Tibial artery (tissue), 4 donors: ENCODE measurements at regions not wholly inside any gene's neighbourhood (a gene's known extent, or its start where the extent isn't known, plus 50 kb on each side); places are given as distances from the start of the nearest gene placed in this dataset.
"Not testable (repeated sequence)": the region's sequence is repeated elsewhere in the genome, so short reads cannot be mapped to it uniquely, and the experiment has no call there.

Source experiments
- DNase-seq, 2 donors: peaks; one replicate each; pipeline ENCODE4 v3.0.0-alpha.2; 2019
- H3K27ac ChIP-seq, 2 donors: fragments of 200-600 bp; sonication (generic) in 1 of 2; 1 replicate in 1 of 2; 2 replicates in 1 of 2; pipeline ENCODE4 v1.5.1; 2018 to 2019; ENCODE audit warnings: mild to moderate bottlenecking in 1 of 2
- H3K27me3 ChIP-seq, 2 donors: fragments of 200-600 bp; sonication (generic) in 1 of 2; one replicate each; pipeline versions ENCODE4 v1.5.1 to v1.6.0; 2016 to 2019
- H3K36me3 ChIP-seq, 3 donors: fragments of 200-600 bp; sonication (generic) in 2 of 3; one replicate each; pipeline ENCODE4 v1.5.1; 2016 to 2019; ENCODE audit warnings: mild to moderate bottlenecking in 2 of 3
- H3K4me1 ChIP-seq, 4 donors: fragments of 200-600 bp; sonication (generic) in 2 of 4; 1 replicate in 3 of 4; 2 replicates in 1 of 4; pipeline ENCODE4 v1.5.1; 2016 to 2019
- H3K4me3 ChIP-seq, 2 donors: fragments of 200-600 bp; sonication (generic) in 1 of 2; 1 replicate in 1 of 2; 2 replicates in 1 of 2; pipeline ENCODE4 v1.5.1; 2018 to 2019; ENCODE audit warnings: mild to moderate bottlenecking in 2 of 2
- H3K9me3 ChIP-seq, 3 donors: fragments of 200-600 bp; sonication (generic) in 1 of 3; one replicate each; pipeline ENCODE4 v1.5.1; 2016 to 2019
- intact Hi-C: fragments of 100-400 bp; cut with DNase I; formaldehyde crosslinking; loops from one replicate; pipeline ENCODE4 v1.15.0; 2023; ENCODE audit warnings: low total_unique reads
- TF ChIP-seq, protein P1 (sequence below), 2 experiments: fragments of 200-600 bp in 1 of 2; fragments of 450-650 bp in 1 of 2; IDR thresholded peaks; one replicate each; pipeline ENCODE4 v1.5.1; 2017 to 2019; ENCODE audit warnings: antibody characterized with exemption in 2 of 2, mild to moderate bottlenecking in 1 of 2, moderate library complexity in 1 of 2

GRCh38 chr3:26084629-26085028 is 294.7 kb downstream of the OXSM start:
- no peak overlapping the region for H3K4me3 ChIP-seq
- no peaks in the 10 kb centered on the region for H3K36me3 ChIP-seq
- H3K27me3 ChIP-seq, result no peaks in the 10 kb centered on the region
- DNase-seq, result no peak
- no peak overlapping the region for H3K27ac ChIP-seq
- intact Hi-C loops, result no loop called here
- peaks cover 0 to 4% (median 0%) of the 10 kb centered on the region in 3 donors for H3K9me3 ChIP-seq
- TF ChIP-seq, protein P1, sequence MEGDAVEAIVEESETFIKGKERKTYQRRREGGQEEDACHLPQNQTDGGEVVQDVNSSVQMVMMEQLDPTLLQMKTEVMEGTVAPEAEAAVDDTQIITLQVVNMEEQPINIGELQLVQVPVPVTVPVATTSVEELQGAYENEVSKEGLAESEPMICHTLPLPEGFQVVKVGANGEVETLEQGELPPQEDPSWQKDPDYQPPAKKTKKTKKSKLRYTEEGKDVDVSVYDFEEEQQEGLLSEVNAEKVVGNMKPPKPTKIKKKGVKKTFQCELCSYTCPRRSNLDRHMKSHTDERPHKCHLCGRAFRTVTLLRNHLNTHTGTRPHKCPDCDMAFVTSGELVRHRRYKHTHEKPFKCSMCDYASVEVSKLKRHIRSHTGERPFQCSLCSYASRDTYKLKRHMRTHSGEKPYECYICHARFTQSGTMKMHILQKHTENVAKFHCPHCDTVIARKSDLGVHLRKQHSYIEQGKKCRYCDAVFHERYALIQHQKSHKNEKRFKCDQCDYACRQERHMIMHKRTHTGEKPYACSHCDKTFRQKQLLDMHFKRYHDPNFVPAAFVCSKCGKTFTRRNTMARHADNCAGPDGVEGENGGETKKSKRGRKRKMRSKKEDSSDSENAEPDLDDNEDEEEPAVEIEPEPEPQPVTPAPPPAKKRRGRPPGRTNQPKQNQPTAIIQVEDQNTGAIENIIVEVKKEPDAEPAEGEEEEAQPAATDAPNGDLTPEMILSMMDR (IDR thresholded peaks at IDR 0.05), result no peak
- H3K4me1 ChIP-seq, result no peaks in the 10 kb centered on the region

DNA sequence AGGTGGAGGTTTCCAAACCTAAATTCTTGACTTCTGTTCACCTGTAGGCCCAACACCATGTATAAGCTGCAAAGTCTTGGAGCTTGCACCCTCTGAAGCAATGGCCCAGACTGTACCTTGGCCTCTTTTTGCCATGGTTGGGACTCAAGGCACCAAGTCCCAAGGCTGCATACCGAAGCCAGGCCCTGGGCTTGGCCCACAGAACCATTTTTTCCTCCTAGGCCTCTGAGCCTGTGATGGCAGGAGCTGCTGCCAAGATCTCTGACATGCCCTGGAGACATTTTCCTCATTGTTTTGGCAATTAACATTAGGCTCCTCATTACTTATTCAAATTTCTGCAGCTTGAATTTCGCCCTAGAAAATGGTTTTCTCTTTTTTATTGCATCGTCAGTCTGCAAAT is 297.9 kb downstream of the OXSM start:
- H3K4me1 ChIP-seq, result peaks cover 0 to 9% (median 2%) of the 10 kb centered on the region in 4 donors
- TF ChIP-seq, protein P1 (IDR thresholded peaks at IDR 0.05), result no peak
- intact Hi-C loops, result no loop called here

DNA sequence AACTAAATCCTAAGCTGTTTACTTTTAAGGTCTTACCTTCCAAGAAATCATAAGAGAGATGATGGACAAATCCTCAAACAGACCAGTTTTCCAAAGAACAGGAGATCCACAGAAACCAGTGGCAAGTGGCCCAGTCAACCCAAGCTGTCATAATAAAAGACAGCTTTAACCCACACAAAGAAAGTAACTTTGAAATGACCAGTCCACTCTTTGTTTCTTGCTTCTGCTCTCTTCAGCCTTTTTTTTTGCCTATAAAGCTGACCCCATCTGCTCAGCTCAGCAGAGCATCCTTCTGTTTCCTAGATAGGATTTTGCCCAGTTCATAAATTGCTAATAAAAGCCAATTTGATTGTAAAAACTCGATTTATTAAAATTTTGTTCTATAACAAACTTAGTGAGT is 299.4 kb downstream of the OXSM start:
- Histone ChIP-seq H3K27ac (no peak overlapping the region), H3K4me3 (no peak overlapping the region), H3K27me3 (no peaks in the 10 kb centered on the region), H3K36me3 (no peaks in the 10 kb centered on the region), H3K4me1 (peaks cover 0 to 9% (median 2%) of the 10 kb centered on the region in 4 donors), H3K9me3 (peaks cover 0 to 4% (median 0%) of the 10 kb centered on the region in 3 donors)
- DNase-seq, result no peak
- TF ChIP-seq, protein P1 (IDR thresholded peaks at IDR 0.05), result no peak
- intact Hi-C loops, result no loop called here

More for the DNA sequence above, 297.9 kb downstream of the OXSM start:
- DNase-seq, result no peak
- Histone ChIP-seq H3K27me3 (no peaks in the 10 kb centered on the region), H3K9me3 (peaks cover 0 to 4% (median 0%) of the 10 kb centered on the region in 3 donors), H3K27ac (no peak overlapping the region), H3K4me3 (no peak overlapping the region), H3K36me3 (no peaks in the 10 kb centered on the region)

DNA sequence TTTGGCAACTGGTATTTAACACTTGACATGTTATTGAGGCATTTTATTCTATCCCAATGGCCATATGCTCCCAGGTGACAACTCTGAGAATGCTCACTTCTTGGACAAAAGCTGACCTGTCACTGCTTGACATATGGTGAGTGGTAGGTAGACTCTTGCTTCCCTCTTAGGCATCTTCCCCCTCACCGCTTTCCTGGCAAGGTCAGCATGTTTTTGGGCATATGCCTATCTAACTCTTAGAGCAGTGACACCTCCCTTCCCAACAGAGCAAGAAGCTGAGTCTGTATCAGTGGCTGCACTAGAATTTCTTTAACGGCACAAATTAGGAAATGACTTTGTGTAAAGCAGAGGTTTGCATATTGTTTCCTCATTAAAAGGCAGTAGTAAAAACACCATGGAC is 300.7 kb downstream of the OXSM start:
- Histone ChIP-seq H3K9me3 (peaks cover 0 to 4% (median 0%) of the 10 kb centered on the region in 3 donors), H3K36me3 (no peaks in the 10 kb centered on the region), H3K4me3 (no peak overlapping the region), H3K4me1 (peaks cover 0 to 9% (median 2%) of the 10 kb centered on the region in 4 donors), H3K27ac (no peak overlapping the region), H3K27me3 (no peaks in the 10 kb centered on the region)
- TF ChIP-seq, protein P1 (IDR thresholded peaks at IDR 0.05), result no peak
- intact Hi-C loops, result no loop called here
- DNase-seq, result no peak

DNA sequence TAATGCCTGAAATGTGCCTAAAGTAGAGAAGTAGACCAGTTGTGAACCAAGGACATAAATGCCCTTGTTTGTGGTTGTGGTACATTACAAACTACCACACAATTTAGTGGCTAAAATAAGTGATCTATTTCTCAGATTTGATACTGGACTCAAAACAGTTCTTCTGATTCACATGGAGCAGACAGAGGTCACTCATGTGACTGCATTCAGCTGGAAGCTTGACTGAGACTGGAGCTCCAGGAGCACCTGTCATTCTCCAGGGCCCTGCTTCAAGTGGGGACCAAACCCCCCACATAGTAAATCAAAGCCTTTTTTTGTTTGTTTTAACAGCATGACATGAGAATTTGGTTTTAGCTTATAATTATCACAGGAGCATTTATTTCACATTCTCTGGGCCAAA is 301.2 kb downstream of the OXSM start:
- H3K27me3 ChIP-seq, result no peaks in the 10 kb centered on the region
- TF ChIP-seq, protein P1 (IDR thresholded peaks at IDR 0.05), result no peak

DNA sequence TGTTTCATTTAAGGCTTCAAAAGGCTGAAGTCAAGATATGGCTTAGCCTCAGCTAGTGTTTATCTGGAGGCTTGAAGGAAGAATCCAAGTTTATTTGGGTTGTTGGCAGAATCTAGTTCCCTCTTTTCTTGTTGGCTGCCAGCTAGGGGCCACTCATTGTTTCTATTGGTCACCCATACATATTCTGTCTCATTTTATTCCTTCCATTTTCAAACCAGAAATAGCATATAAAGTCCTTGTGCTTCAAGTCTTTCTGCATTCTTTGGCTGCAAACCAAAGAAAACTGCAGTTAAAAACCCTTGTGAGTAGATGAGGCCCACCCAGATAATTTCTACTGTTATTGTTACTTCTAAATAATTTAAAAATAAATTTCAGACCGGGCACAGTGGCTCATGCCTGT is 301.7 kb downstream of the OXSM start:
- Histone ChIP-seq H3K36me3 (no peaks in the 10 kb centered on the region), H3K4me1 (peaks cover 0 to 9% (median 2%) of the 10 kb centered on the region in 4 donors), H3K4me3 (no peak overlapping the region), H3K27ac (no peak overlapping the region), H3K27me3 (no peaks in the 10 kb centered on the region), H3K9me3 (peaks cover 0 to 10% (median 0%) of the 10 kb centered on the region in 3 donors)
- no peak for DNase-seq
- TF ChIP-seq, protein P1 (IDR thresholded peaks at IDR 0.05), result no peak
- intact Hi-C loops, result no loop called here

More for the DNA sequence above, 301.2 kb downstream of the OXSM start:
- H3K9me3 ChIP-seq, result peaks cover 0 to 7% (median 0%) of the 10 kb centered on the region in 3 donors
- no peak overlapping the region for H3K4me3 ChIP-seq
- no peak overlapping the region for H3K27ac ChIP-seq
- no peak for DNase-seq
- no peaks in the 10 kb centered on the region for H3K36me3 ChIP-seq
- intact Hi-C loops, result no loop called here
- H3K4me1 ChIP-seq, result peaks cover 0 to 9% (median 2%) of the 10 kb centered on the region in 4 donors

DNA sequence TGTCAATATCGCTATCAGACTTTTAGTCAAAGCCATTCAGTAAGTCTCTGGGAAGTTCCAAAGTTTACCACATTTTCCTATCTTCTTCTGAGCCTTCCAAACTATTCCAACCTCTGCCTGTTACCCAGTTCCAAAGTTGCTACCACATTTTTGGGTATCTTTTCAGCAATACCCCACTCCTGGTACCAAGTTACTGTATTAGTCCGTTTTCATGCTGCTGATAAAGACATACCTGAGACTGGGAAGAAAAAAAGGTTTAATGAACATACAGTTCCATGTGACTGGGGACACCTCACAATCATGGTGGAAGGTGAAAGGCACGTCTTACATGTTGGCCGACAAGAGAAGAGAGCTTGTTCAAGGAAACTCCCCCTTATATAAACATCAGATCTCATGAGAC is 307.2 kb downstream of the OXSM start:
- DNase-seq, H3K27me3 ChIP-seq, intact Hi-C loops, H3K36me3 ChIP-seq, H3K4me3 ChIP-seq, H3K27ac ChIP-seq: not testable (repeated sequence)
- H3K4me1 ChIP-seq, result peaks cover 0 to 11% (median 4%) of the 10 kb centered on the region in 4 donors
- peaks cover 0 to 14% (median 3%) of the 10 kb centered on the region in 3 donors for H3K9me3 ChIP-seq
